WTC11 (cell line): ENCODE measurements at regions not wholly inside any gene's neighbourhood (a gene's known extent, or its start where the extent isn't known, plus 50 kb on each side); places are given as distances from the start of the nearest gene placed in this dataset.
A peak's percentile ranks its signal among the peaks of the same experiment; 100 is the strongest.

Experiments used
- ATAC-seq: fragments of 200-7000 bp; cut with Tn5 transposase; 2 replicates; pipeline ENCODE4 v1.10.0; 2021; ENCODE audit warnings: mild to moderate bottlenecking, moderate library complexity
- CTCF ChIA-PET: fragments of 300-600 bp; sonication (Branson Sonifier 250); formaldehyde crosslinking; loops from one replicate; lab custom pipeline; 2021; ENCODE audit warnings: antibody characterized with exemption; lab: Charles Lee
- POLR2A ChIA-PET: fragments of 350-600 bp; sonication (Branson Sonifier 250); formaldehyde crosslinking; loops from one replicate; lab custom pipeline; 2021; ENCODE audit warnings: antibody characterized with exemption; lab: Charles Lee
- DNase-seq: peaks from one replicate; pipeline ENCODE4 v3.0.0; 2021; ENCODE audit warnings: low spot score
- H3K27ac Mint-ChIP-seq: 2 replicates; pipeline ENCODE4 v1.8.0; 2021; ENCODE audit warnings: mixed read lengths
- H3K27me3 Mint-ChIP-seq: 2 replicates; pipeline ENCODE4 v1.8.0; 2021; ENCODE audit warnings: low read depth, mild to moderate bottlenecking, moderate library complexity, mixed read lengths
- H3K36me3 Mint-ChIP-seq: 2 replicates; pipeline ENCODE4 v1.8.0; 2021; ENCODE audit warnings: mixed read lengths
- H3K4me1 Mint-ChIP-seq: 2 replicates; pipeline ENCODE4 v1.8.0; 2022; ENCODE audit warnings: mixed read lengths
- H3K4me3 Mint-ChIP-seq: 2 replicates; pipeline ENCODE4 v1.8.0; 2021; ENCODE audit warnings: mild to moderate bottlenecking, moderate library complexity, mixed read lengths
- H3K9me3 Mint-ChIP-seq: 2 replicates; pipeline ENCODE4 v1.8.0; 2021; ENCODE audit warnings: mixed read lengths
- ARID4B ChIP-seq: sonication (generic); formaldehyde crosslinking; IDR thresholded peaks from 2 replicates; pipeline ENCODE4 v1.8.0; 2023; ENCODE audit warnings: missing genetic modification reagents, mild to moderate bottlenecking, borderline replicate concordance
- E2F1 ChIP-seq: sonication (generic); formaldehyde crosslinking; IDR thresholded peaks from 2 replicates; pipeline ENCODE4 v1.8.0; 2022; ENCODE audit warnings: mild to moderate bottlenecking, missing genetic modification reagents
- E2F5 ChIP-seq: sonication (generic); formaldehyde crosslinking; IDR thresholded peaks from 2 replicates; pipeline ENCODE4 v1.8.1; 2022; ENCODE audit warnings: mild to moderate bottlenecking, moderate library complexity, missing genetic modification reagents
- EMX1 ChIP-seq: fragments of 250-450 bp; sonication (Bioruptor Pico); IDR thresholded peaks from 2 replicates; pipeline ENCODE4 v1.8.0; 2021; ENCODE audit warnings: mild to moderate bottlenecking
- JAZF1 ChIP-seq: fragments of 250-450 bp; sonication (Bioruptor Pico); IDR thresholded peaks from 2 replicates; pipeline ENCODE4 v1.9.0; 2021; ENCODE audit warnings: moderate library complexity, mild to moderate bottlenecking, inconsistent platforms
- NFATC4 ChIP-seq: fragments of 250-450 bp; sonication (Bioruptor Pico); IDR thresholded peaks from 2 replicates; pipeline ENCODE4 v1.9.0; 2021; ENCODE audit warnings: mild to moderate bottlenecking
- NFE2L1 ChIP-seq: sonication (generic); formaldehyde crosslinking; IDR thresholded peaks from 2 replicates; pipeline ENCODE4 v1.8.1; 2023; ENCODE audit warnings: missing genetic modification reagents
- NFYB ChIP-seq: sonication (generic); formaldehyde crosslinking; conservative IDR thresholded peaks from 2 replicates; pipeline ENCODE4 v1.8.0; 2022; ENCODE audit warnings: low read depth, missing genetic modification reagents
- NR1H2 ChIP-seq: sonication (generic); formaldehyde crosslinking; IDR thresholded peaks from 2 replicates; pipeline ENCODE4 v1.9.0; 2021; ENCODE audit warnings: mild to moderate bottlenecking, moderate library complexity, missing genetic modification reagents
- PRRX2 ChIP-seq: fragments of 250-450 bp; sonication (Bioruptor Pico); IDR thresholded peaks from 2 replicates; pipeline ENCODE4 v1.8.0; 2021; ENCODE audit warnings: mild to moderate bottlenecking
- SP1 ChIP-seq: sonication (generic); formaldehyde crosslinking; conservative IDR thresholded peaks from 2 replicates; pipeline ENCODE4 v1.8.1; 2022; ENCODE audit warnings: missing genetic modification reagents
- TEAD1 ChIP-seq: sonication (generic); formaldehyde crosslinking; IDR thresholded peaks from 2 replicates; pipeline ENCODE4 v1.8.0; 2022; ENCODE audit warnings: mild to moderate bottlenecking, missing genetic modification reagents
- TEAD4 ChIP-seq: sonication (generic); formaldehyde crosslinking; IDR thresholded peaks from 2 replicates; pipeline ENCODE4 v1.8.0; 2022; ENCODE audit warnings: mild to moderate bottlenecking, missing genetic modification reagents
- TP53 ChIP-seq: sonication (generic); formaldehyde crosslinking; IDR thresholded peaks from 2 replicates; pipeline ENCODE4 v1.8.1; 2023; ENCODE audit warnings: mild to moderate bottlenecking, missing genetic modification reagents
- ZNF138 ChIP-seq: sonication (generic); formaldehyde crosslinking; conservative IDR thresholded peaks from 2 replicates; pipeline ENCODE4 v1.8.1; 2022; ENCODE audit warnings: mild to moderate bottlenecking, moderate library complexity, missing genetic modification reagents
- ZNF219 ChIP-seq: sonication (generic); formaldehyde crosslinking; IDR thresholded peaks from 2 replicates; pipeline ENCODE4 v1.8.0; 2023; ENCODE audit warnings: missing genetic modification reagents, mild to moderate bottlenecking, borderline replicate concordance
- ZNF671 ChIP-seq: fragments of 250-450 bp; sonication (Bioruptor Pico); IDR thresholded peaks from 2 replicates; pipeline ENCODE4 v1.8.0; 2021; ENCODE audit warnings: mild to moderate bottlenecking
- TF ChIP-seq, protein P1 (sequence below): fragments of 250-450 bp; sonication (Bioruptor Pico); IDR thresholded peaks from 2 replicates; pipeline ENCODE4 v1.9.0; 2021; ENCODE audit warnings: moderate library complexity, mild to moderate bottlenecking, inconsistent platforms, borderline replicate concordance
- TF ChIP-seq, protein P2 (sequence below): sonication (generic); formaldehyde crosslinking; IDR thresholded peaks from 2 replicates; pipeline ENCODE4 v1.8.1; 2022; ENCODE audit warnings: low read depth, missing genetic modification reagents, borderline replicate concordance
- TF ChIP-seq, protein P3 (sequence below): sonication (generic); formaldehyde crosslinking; IDR thresholded peaks from 2 replicates; pipeline ENCODE4 v1.8.1; 2023; ENCODE audit warnings: mild to moderate bottlenecking, missing genetic modification reagents
- TF ChIP-seq, protein P4 (sequence below): sonication (generic); formaldehyde crosslinking; IDR thresholded peaks from 2 replicates; pipeline ENCODE4 v1.8.0; 2022; ENCODE audit warnings: mild to moderate bottlenecking, missing genetic modification reagents
- TF ChIP-seq, protein P5 (sequence below): sonication (generic); formaldehyde crosslinking; IDR thresholded peaks from 2 replicates; pipeline ENCODE4 v1.8.1; 2023; ENCODE audit warnings: mild to moderate bottlenecking, moderate library complexity, missing genetic modification reagents
- TF ChIP-seq, protein P6 (sequence below): sonication (generic); formaldehyde crosslinking; IDR thresholded peaks from 2 replicates; pipeline ENCODE4 v1.8.0; 2022; ENCODE audit warnings: mild to moderate bottlenecking, missing genetic modification reagents

GRCh38 chr13:70394031-70394548 is 285.8 kb upstream of the KLHL1 start (continued):
- TF ChIP-seq E2F5 = no peak

DNA sequence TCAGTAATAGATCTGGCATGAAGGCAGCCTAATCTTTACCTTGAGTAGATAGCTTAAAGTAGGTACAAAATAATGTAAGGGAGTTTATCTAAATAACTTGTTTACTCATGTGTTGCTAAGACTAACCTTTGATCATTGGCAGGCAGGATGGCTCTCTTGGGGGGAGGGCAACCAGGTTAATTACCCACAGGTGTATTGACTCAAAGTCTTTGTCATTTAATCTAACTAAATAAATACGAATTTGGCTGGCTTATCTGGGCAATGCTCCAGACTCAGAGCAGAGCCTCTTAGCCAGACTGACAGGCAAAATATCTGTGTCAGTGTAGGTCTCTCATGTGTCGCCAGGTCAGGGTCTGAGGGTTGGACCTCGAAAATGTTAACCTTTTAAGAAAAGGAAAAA is 283.4 kb upstream of the KLHL1 start:
- POLR2A ChIA-PET = no interaction called here

GRCh38 chr13:70390968-70391367 is 282.7 kb upstream of the KLHL1 start:
- POLR2A ChIA-PET = no interaction called here
- Mint-ChIP-seq H3K36me3 (no peaks in the 10 kb centered on the region), H3K27me3 (peaks cover 58% of the 10 kb centered on the region), H3K27ac (no peak overlapping the region), H3K4me3 (no peak overlapping the region), H3K4me1 (peaks cover 41% of the 10 kb centered on the region), H3K9me3 (no peaks in the 10 kb centered on the region)
- CTCF ChIA-PET = no interaction called here
- ATAC-seq = no peak
- no peak for DNase-seq
- TF ChIP-seq ZNF671 (CRISPR knock-in tag) (no peak), ARID4B (CRISPR knock-in tag) (no peak), NFE2L1 (CRISPR knock-in tag) (no peak), PRRX2 (CRISPR knock-in tag) (no peak), JAZF1 (no peak), ZNF219 (no peak), TEAD1 (no peak)
- TF ChIP-seq, protein P1, sequence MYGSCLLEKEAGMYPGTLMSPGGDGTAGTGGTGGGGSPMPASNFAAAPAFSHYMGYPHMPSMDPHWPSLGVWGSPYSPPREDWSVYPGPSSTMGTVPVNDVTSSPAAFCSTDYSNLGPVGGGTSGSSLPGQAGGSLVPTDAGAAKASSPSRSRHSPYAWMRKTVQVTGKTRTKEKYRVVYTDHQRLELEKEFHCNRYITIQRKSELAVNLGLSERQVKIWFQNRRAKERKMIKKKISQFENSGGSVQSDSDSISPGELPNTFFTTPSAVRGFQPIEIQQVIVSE (CRISPR knock-in tag) = no peak
- TF ChIP-seq, protein P2, sequence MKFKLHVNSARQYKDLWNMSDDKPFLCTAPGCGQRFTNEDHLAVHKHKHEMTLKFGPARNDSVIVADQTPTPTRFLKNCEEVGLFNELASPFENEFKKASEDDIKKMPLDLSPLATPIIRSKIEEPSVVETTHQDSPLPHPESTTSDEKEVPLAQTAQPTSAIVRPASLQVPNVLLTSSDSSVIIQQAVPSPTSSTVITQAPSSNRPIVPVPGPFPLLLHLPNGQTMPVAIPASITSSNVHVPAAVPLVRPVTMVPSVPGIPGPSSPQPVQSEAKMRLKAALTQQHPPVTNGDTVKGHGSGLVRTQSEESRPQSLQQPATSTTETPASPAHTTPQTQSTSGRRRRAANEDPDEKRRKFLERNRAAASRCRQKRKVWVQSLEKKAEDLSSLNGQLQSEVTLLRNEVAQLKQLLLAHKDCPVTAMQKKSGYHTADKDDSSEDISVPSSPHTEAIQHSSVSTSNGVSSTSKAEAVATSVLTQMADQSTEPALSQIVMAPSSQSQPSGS (CRISPR knock-in tag) = no peak
- TF ChIP-seq, protein P3, sequence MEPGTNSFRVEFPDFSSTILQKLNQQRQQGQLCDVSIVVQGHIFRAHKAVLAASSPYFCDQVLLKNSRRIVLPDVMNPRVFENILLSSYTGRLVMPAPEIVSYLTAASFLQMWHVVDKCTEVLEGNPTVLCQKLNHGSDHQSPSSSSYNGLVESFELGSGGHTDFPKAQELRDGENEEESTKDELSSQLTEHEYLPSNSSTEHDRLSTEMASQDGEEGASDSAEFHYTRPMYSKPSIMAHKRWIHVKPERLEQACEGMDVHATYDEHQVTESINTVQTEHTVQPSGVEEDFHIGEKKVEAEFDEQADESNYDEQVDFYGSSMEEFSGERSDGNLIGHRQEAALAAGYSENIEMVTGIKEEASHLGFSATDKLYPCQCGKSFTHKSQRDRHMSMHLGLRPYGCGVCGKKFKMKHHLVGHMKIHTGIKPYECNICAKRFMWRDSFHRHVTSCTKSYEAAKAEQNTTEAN (CRISPR knock-in tag) = no peak
- TF ChIP-seq, protein P4, sequence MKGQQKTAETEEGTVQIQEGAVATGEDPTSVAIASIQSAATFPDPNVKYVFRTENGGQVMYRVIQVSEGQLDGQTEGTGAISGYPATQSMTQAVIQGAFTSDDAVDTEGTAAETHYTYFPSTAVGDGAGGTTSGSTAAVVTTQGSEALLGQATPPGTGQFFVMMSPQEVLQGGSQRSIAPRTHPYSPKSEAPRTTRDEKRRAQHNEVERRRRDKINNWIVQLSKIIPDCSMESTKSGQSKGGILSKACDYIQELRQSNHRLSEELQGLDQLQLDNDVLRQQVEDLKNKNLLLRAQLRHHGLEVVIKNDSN (CRISPR knock-in tag) = no peak
- TF ChIP-seq, protein P5, sequence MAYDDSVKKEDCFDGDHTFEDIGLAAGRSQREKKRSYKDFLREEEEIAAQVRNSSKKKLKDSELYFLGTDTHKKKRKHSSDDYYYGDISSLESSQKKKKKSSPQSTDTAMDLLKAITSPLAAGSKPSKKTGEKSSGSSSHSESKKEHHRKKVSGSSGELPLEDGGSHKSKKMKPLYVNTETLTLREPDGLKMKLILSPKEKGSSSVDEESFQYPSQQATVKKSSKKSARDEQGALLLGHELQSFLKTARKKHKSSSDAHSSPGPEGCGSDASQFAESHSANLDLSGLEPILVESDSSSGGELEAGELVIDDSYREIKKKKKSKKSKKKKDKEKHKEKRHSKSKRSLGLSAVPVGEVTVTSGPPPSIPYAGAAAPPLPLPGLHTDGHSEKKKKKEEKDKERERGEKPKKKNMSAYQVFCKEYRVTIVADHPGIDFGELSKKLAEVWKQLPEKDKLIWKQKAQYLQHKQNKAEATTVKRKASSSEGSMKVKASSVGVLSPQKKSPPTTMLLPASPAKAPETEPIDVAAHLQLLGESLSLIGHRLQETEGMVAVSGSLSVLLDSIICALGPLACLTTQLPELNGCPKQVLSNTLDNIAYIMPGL (CRISPR knock-in tag) = no peak

More for the DNA sequence above, 283.4 kb upstream of the KLHL1 start:
- H3K27me3 Mint-ChIP-seq = peaks cover 58% of the 10 kb centered on the region
- H3K36me3 Mint-ChIP-seq = no peaks in the 10 kb centered on the region
- H3K27ac Mint-ChIP-seq = no peak overlapping the region
- TF ChIP-seq SP1 (no peak), TEAD4 (CRISPR knock-in tag) (no peak), NFATC4 (CRISPR knock-in tag) (no peak), NR1H2 (CRISPR knock-in tag) (no peak), EMX1 (CRISPR knock-in tag) (no peak), ZNF138 (CRISPR knock-in tag) (no peak), NFYB (CRISPR knock-in tag) (no peak), E2F1 (no peak), TP53 (CRISPR knock-in tag) (no peak)
- TF ChIP-seq, protein P4 (CRISPR knock-in tag) = no peak
- TF ChIP-seq, protein P6, sequence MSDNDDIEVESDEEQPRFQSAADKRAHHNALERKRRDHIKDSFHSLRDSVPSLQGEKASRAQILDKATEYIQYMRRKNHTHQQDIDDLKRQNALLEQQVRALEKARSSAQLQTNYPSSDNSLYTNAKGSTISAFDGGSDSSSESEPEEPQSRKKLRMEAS (CRISPR knock-in tag) = no peak
- no peak for DNase-seq
- CTCF ChIA-PET = no interaction called here
- H3K4me3 Mint-ChIP-seq = no peak overlapping the region
- peaks cover 41% of the 10 kb centered on the region for H3K4me1 Mint-ChIP-seq
- ATAC-seq = peak; percentile 74
- H3K9me3 Mint-ChIP-seq = no peaks in the 10 kb centered on the region
